Heart right ventricle (tissue), 16 donors: ENCODE measurements at regions not wholly inside any gene's neighbourhood (a gene's known extent, or its start where the extent isn't known, plus 50 kb on each side); places are given as distances from the start of the nearest gene placed in this dataset.

Experiments used
- ATAC-seq, 8 donors: fragments of 200-7000 bp; cut with Tn5 transposase; one replicate each; pipeline ENCODE4 v1.9.1; 2020; ENCODE audit warnings: mild to moderate bottlenecking in 8 of 8, moderate library complexity in 8 of 8, moderate number of reproducible peaks in 1 of 8
- DNase-seq, 2 donors: peaks; one replicate each; pipeline ENCODE4 v3.0.0-alpha.2; 2020
- H3K27ac ChIP-seq, 10 donors: fragments of 200-600 bp; sonication (generic) in 2 of 10; one replicate each; pipeline versions ENCODE4 v1.5.0 to v1.8.0; 2020 to 2022; ENCODE audit warnings: mild to moderate bottlenecking in 3 of 10
- H3K27me3 ChIP-seq, 7 donors: fragments of 200-600 bp; one replicate each; pipeline ENCODE4 v1.8.0; 2021 to 2022; ENCODE audit warnings: mild to moderate bottlenecking in 2 of 7
- H3K36me3 ChIP-seq, 9 donors: fragments of 200-600 bp; sonication (generic) in 1 of 9; one replicate each; pipeline versions ENCODE4 v1.5.0 to v1.8.0; 2020 to 2022; ENCODE audit warnings: mild to moderate bottlenecking in 2 of 9
- H3K4me1 ChIP-seq, 9 donors: fragments of 200-600 bp; sonication (generic) in 1 of 9; one replicate each; pipeline versions ENCODE4 v1.5.0 to v1.8.0; 2020 to 2022; ENCODE audit warnings: mild to moderate bottlenecking in 4 of 9
- H3K4me3 ChIP-seq, 10 donors: fragments of 200-600 bp; sonication (generic) in 2 of 10; one replicate each; pipeline versions ENCODE4 v1.5.0 to v1.8.0; 2020 to 2022; ENCODE audit warnings: mild to moderate bottlenecking in 7 of 10, moderate library complexity in 2 of 10
- H3K9me3 ChIP-seq, 11 donors: fragments of 200-600 bp in 10 of 11; sonication (generic) in 2 of 11; one replicate each; pipeline versions ENCODE4 v1.5.0 to v1.8.0; 2013 to 2022; ENCODE audit warnings: mild to moderate bottlenecking in 2 of 11, control low read depth in 1 of 11, moderate library complexity in 1 of 11
- CTCF ChIP-seq, 9 donors: fragments of 200-600 bp; sonication (generic) in 2 of 9; IDR thresholded peaks; one replicate each; pipeline versions ENCODE4 v1.5.0 to v1.8.0; 2021 to 2022; ENCODE audit warnings: antibody characterized with exemption in 9 of 9, mild to moderate bottlenecking in 5 of 9, moderate library complexity in 1 of 9
- WGBS, 2 donors: extraction: QIAGEN DNeasy Blood & Tissue Kit; methylation state at CpG; one replicate each; pipeline ENCODE4 v1.1.7; 2013; ENCODE audit warnings: inconsistent platforms in 1 of 2; 5-methylcytosine and 5-hydroxymethylcytosine counted together
- intact Hi-C, 10 donors: fragments of 100-400 bp; cut with DNase I; formaldehyde crosslinking; loops; one replicate each; pipeline versions ENCODE4 v1.11.1 to v1.14.2; 2022
- donor health status: Arrhythmogenic right ventricular cardiomyopathy.
- donor health status: ischemic (EF 13 %, LVEDD 7.1; RV severe dilation, severe dysfunction).
- donor health status: healthy with polysubstance abuse.
- donor health status: DM: no; HTN: yes; CAD: no.
- donor health status: DM: no; HTN: no; CAD: no.
- donor health status: ischemic (EF 25% LVEDD 6.9; RV normal size, moderate dysfunction).
- donor health status: ischemic (EF 25% LVEDD 5.7; RV mildly dilated, moderate dysfunction).
- donor health status: healthy.
- donor health status: DM: yes; HTN: yes; CAD: no.
- donor health status: Ischemic cardiomyopathy.
- donor health status: ischemic (EF 35%, LVEDD 5.7; RV mildly dilated, moderate dysfunction).
- donor health status: nonischemic (EF 11% LVEDD 7.7; RV severe dilation, severe dysfunction).
- donor health status: DM: yes; HTN: yes; CAD: no.
- donor health status: PGD.
- donor health status: ischemic (EF 29% LVEDD 5.4; RV normal size, mild dysfunction).
- donor health status: nonischemic (EF 23%, LVEDD 6.1; RV moderate dilation, normal function).

- Histone ChIP-seq H3K36me3 (no peaks in the 10 kb centered on the region), H3K27ac (no peak overlapping the region), H3K4me3 (no peak overlapping the region), H3K9me3 (no peaks in the 10 kb centered on the region), H3K27me3 (peaks cover 0 to 31% (median 11%) of the 10 kb centered on the region in 7 donors), H3K4me1 (no peaks in the 10 kb centered on the region)
- no peak for ATAC-seq
- WGBS, 2 donors, result 70 to 74% methylated on average over 5 of the region's 5 CpGs
- DNase-seq, result no peak
- no peak for TF ChIP-seq CTCF (IDR thresholded peaks at IDR 0.05)
- intact Hi-C loops, result loop anchor here in 1 of 10 donors (10.0 kb wide), 1 partner anchor 144 kb away; no protein-coding TSS in a partner anchor
Measured at GRCh38 chr10:128418819-128419218, 292.6 kb upstream of the MKI67 start.

- H3K27ac ChIP-seq, result no peak overlapping the region
- peaks cover 0 to 31% (median 12%) of the 10 kb centered on the region in 7 donors for H3K27me3 ChIP-seq
- intact Hi-C loops, result loop anchor here in 2 of 10 donors (5.0 to 10.0 kb wide), 3 partner anchors 97 to 155 kb away; no protein-coding TSS in a partner anchor
- WGBS, 2 donors, result 69 to 79% methylated on average over 4 of the region's 4 CpGs
- no peaks in the 10 kb centered on the region for H3K4me1 ChIP-seq
- DNase-seq (no peak), ATAC-seq (peak in 1 of 8 donors; percentile 55)
- TF ChIP-seq CTCF (IDR thresholded peaks at IDR 0.05), result peak in 2 of 9 donors; percentile 13 to 17
- no peaks in the 10 kb centered on the region for H3K36me3 ChIP-seq
- H3K9me3 ChIP-seq, result no peaks in the 10 kb centered on the region
- H3K4me3 ChIP-seq, result no peak overlapping the region
Measured at GRCh38 chr10:128419466-128420019, 293.3 kb upstream of the MKI67 start.

- Histone ChIP-seq H3K36me3 (no peaks in the 10 kb centered on the region), H3K4me1 (no peaks in the 10 kb centered on the region), H3K27me3 (peaks cover 0 to 35% (median 20%) of the 10 kb centered on the region in 7 donors), H3K27ac (no peak overlapping the region), H3K4me3 (no peak overlapping the region), H3K9me3 (no peaks in the 10 kb centered on the region)
- DNase-seq, result no peak
- WGBS, 2 donors, result 81 to 92% methylated on average over 3 of the region's 3 CpGs
- TF ChIP-seq CTCF (IDR thresholded peaks at IDR 0.05), result no peak
- intact Hi-C loops, result loop anchor here in 2 of 10 donors (5.0 to 10.0 kb wide), 2 partner anchors 98 to 156 kb away; no protein-coding TSS in a partner anchor
- no peak for ATAC-seq
Measured at GRCh38 chr10:128420623-128421022, 294.4 kb upstream of the MKI67 start.

GRCh38 chr10:128421371-128422160 lies 295.3 kb upstream of the MKI67 start:
- peaks cover 0 to 42% (median 25%) of the 10 kb centered on the region in 7 donors for H3K27me3 ChIP-seq
- no peak overlapping the region for H3K27ac ChIP-seq
- H3K36me3 ChIP-seq, result no peaks in the 10 kb centered on the region
- H3K4me3 ChIP-seq, result no peak overlapping the region
- DNase-seq, result no peak
- 48% methylated on average over 9 of the region's 9 CpGs for WGBS, 2 donors
- H3K4me1 ChIP-seq, result no peaks in the 10 kb centered on the region
- no peaks in the 10 kb centered on the region for H3K9me3 ChIP-seq
- no peak for TF ChIP-seq CTCF (IDR thresholded peaks at IDR 0.05)
- no peak for ATAC-seq
- intact Hi-C loops, result loop anchor here in 2 of 10 donors (5.0 to 10.0 kb wide), 2 partner anchors 99 to 157 kb away; no protein-coding TSS in a partner anchor
